Fibroblast of mammary gland (primary cell): ENCODE measurements at regions not wholly inside any gene's neighbourhood (a gene's known extent, or its start where the extent isn't known, plus 50 kb on each side); places are given as distances from the start of the nearest gene placed in this dataset.

Experiments used
- DNase-seq: peaks from one replicate; pipeline ENCODE4 v3.0.0-alpha.2; 2010; ENCODE audit warnings: low read depth
- H3K4me3 ChIP-seq: 2 replicates; pipeline ENCODE4 v1.5.1; 2011; ENCODE audit warnings: low read depth, mild to moderate bottlenecking, low read length, moderate library complexity; ENCODE audit not compliant: control insufficient read depth
- CTCF ChIP-seq: conservative IDR thresholded peaks from 2 replicates; pipeline ENCODE4 v1.5.1; 2011; ENCODE audit warnings: low read depth, low read length, inconsistent platforms; ENCODE audit not compliant: control insufficient read depth, insufficient read depth

DNA sequence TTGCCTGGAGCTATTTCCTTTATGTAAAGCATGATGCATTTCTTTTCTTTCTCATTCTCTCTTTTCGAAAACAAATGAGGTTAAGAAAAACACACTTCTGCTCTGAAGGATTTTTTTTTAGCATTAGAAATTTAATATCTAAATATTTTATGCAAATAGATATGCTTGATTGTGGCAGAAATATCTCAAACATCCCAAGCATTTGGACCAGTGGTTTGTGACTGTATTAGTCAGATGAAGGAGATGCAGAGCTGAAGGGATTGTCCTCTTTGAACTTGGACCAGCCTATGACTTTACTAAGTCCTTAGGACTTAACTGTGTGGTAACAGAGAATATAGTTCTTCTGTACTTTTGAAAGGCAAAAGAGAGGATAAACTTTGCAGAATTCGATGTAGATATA, 335.9 kb upstream of the NT5C1B start:
- TF ChIP-seq CTCF: no peak
- H3K4me3 ChIP-seq: no peak overlapping the region
- DNase-seq: peak; percentile 63

DNA sequence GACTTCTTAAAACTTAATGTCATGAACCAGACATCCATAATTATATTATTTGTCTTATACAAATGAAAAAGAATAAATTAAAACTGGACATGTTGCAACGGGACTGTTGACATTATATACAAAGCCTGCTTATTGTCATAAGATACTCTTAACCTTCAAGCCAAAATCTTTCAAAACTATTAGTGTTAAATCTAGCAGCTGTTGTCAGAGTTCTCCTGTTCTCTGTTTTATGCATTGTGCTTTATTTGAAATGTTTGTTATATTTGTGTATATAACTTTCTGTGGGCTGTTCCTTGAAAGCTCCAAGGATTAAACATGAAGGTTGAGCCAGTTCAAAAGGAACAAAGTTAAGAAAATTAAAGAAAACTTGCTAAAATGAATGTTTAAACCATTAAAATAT, 335.5 kb upstream of the NT5C1B start:
- no peak overlapping the region for H3K4me3 ChIP-seq
- no peak for TF ChIP-seq CTCF
- peak; percentile 14 for DNase-seq

DNA sequence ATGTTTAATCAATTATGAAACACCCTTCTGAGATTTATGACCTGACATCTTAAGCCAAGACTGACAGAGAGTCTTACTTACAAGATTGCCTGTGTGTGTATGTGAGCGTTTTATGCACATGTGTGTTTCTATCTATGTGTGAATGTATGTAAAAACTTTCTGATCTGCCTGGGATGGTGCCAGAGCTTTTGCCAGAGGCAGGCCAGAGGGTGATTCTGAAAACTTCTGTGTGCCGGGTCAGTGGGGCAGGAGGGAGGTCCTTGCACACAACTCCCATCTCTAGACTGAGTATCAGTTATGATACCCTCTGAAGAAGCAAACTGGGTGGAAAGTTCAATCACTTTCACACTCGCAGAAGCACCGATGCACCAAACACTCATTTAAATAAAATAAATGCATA, 335.0 kb upstream of the NT5C1B start:
- no peak overlapping the region for H3K4me3 ChIP-seq
- no peak for TF ChIP-seq CTCF
- no peak for DNase-seq

GRCh38 chr2:18922276-18922675, 332.9 kb upstream of the NT5C1B start:
- no peak for TF ChIP-seq CTCF
- DNase-seq: peak; percentile 18
- H3K4me3 ChIP-seq: no peak overlapping the region

DNA sequence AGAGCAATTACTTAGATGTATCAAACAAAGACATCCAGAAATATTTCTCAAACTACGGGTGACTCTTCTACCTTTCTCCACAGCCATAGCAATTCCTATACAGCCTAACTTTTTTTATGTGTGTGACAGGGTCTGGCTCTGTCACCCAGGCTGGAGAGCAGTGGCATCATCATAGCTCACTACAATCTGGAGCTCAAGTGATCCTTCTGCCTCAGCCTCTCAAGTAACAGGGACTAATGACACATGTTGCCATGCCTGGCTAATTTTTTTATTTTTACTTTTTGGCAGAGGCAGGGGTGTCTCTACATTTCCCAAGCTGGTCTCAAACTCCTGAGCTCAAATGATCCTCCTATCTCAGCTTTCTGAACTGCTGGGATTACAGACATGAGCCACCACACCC, 328.9 kb upstream of the NT5C1B start:
- H3K4me3 ChIP-seq: no peak overlapping the region
- DNase-seq: no peak
- no peak for TF ChIP-seq CTCF

GRCh38 chr2:18915227-18915626, 325.9 kb upstream of the NT5C1B start:
- no peak overlapping the region for H3K4me3 ChIP-seq
- no peak for DNase-seq
- no peak for TF ChIP-seq CTCF

GRCh38 chr2:18913512-18913911, 324.1 kb upstream of the NT5C1B start:
- TF ChIP-seq CTCF: no peak
- DNase-seq: no peak
- no peak overlapping the region for H3K4me3 ChIP-seq
